Inferior parietal cortex (tissue), 1 donor: ENCODE measurements at regions not wholly inside any gene's neighbourhood (a gene's known extent, or its start where the extent isn't known, plus 50 kb on each side); places are given as distances from the start of the nearest gene placed in this dataset.
"Not testable (repeated sequence)": the region's sequence is repeated elsewhere in the genome, so short reads cannot be mapped to it uniquely, and the experiment has no call there.

Source experiments
- DNase-seq: peaks from one replicate; pipeline ENCODE4 v3.0.0-alpha.2; 2016; ENCODE audit errors: extremely low spot score

GRCh38 chrX:131356725-131357124 is 67.6 kb upstream of the IGSF1 start:
- no peak for DNase-seq

GRCh38 chrX:131359611-131360010 is 70.5 kb upstream of the IGSF1 start:
- no peak for DNase-seq

GRCh38 chrX:131365766-131366165 is 76.7 kb upstream of the IGSF1 start:
- DNase-seq: no peak

- DNase-seq: peak; percentile 5
Observed at GRCh38 chrX:131366407-131366806, 77.3 kb upstream of the IGSF1 start.

GRCh38 chrX:131388293-131388692 is 99.2 kb upstream of the IGSF1 start:
- DNase-seq: no peak

- no peak for DNase-seq
Observed at GRCh38 chrX:131392666-131393065, 103.6 kb upstream of the IGSF1 start.

- no peak for DNase-seq
Observed at GRCh38 chrX:131393426-131393825, 104.3 kb upstream of the IGSF1 start.

- no peak for DNase-seq
Observed at GRCh38 chrX:131394384-131394783, 105.3 kb upstream of the IGSF1 start.

- DNase-seq: no peak
Observed at GRCh38 chrX:131397891-131398290, 108.8 kb upstream of the IGSF1 start.

- DNase-seq: no peak
Observed at GRCh38 chrX:131399678-131400428, 110.7 kb upstream of the IGSF1 start.

- DNase-seq: no peak
Observed at GRCh38 chrX:131402124-131402811, 113.2 kb upstream of the IGSF1 start.

GRCh38 chrX:131405497-131405896 is 116.4 kb upstream of the IGSF1 start:
- no peak for DNase-seq

- no peak for DNase-seq
Observed at GRCh38 chrX:131424895-131425294, 119.0 kb upstream of the OR13H1 start.

- DNase-seq: not testable (repeated sequence)
Observed at GRCh38 chrX:131430465-131430864, 113.4 kb upstream of the OR13H1 start.

- DNase-seq: no peak
Observed at GRCh38 chrX:131441033-131441432, 102.8 kb upstream of the OR13H1 start.

GRCh38 chrX:131445955-131446354 is 97.9 kb upstream of the OR13H1 start:
- no peak for DNase-seq

- not testable (repeated sequence) for DNase-seq
Observed at GRCh38 chrX:131461855-131462254, 82.0 kb upstream of the OR13H1 start.

- DNase-seq: not testable (repeated sequence)
Observed at GRCh38 chrX:131473809-131474208, 70.1 kb upstream of the OR13H1 start.

- DNase-seq: no peak
Observed at GRCh38 chrX:131477498-131477897, 66.4 kb upstream of the OR13H1 start.
